ENCODE measurements at regions not wholly inside any gene's neighbourhood (a gene's known extent, or its start where the extent isn't known, plus 50 kb on each side); places are given as distances from the start of the nearest gene placed in this dataset.

- Histone ChIP-seq H4K20me1 (ENCODE audit: insufficient read depth, low read length, poor library complexity, severe bottlenecking) (no peaks in the 10 kb centered on the region), H3K4me2 (ENCODE audit: low read depth, low read length, poor library complexity, severe bottlenecking) (no peak overlapping the region), H3K36me3 (ENCODE audit: insufficient read depth, low read length) (no peaks in the 10 kb centered on the region), H3K4me1 (ENCODE audit: insufficient read depth, low read length, poor library complexity, severe bottlenecking) (no peaks in the 10 kb centered on the region), H3K9me3 (ENCODE audit: insufficient read depth, low read depth, low read length) (no peaks in the 10 kb centered on the region), H3K9me2 (replicated peaks; ENCODE audit: low read depth, low read length) (no peaks in the 10 kb centered on the region), H3K4me3 (ENCODE audit: low read length, poor library complexity, severe bottlenecking) (no peak overlapping the region), H3K79me2 (ENCODE audit: insufficient read depth, low read length) (no peaks in the 10 kb centered on the region), H3F3A (ENCODE audit: low read depth) (no peaks in the 10 kb centered on the region), H3K9ac (ENCODE audit: low read depth, low read length, poor library complexity, severe bottlenecking) (no peak overlapping the region), H2AFZ (ENCODE audit: low read length) (no peak overlapping the region), H3K27me3 (ENCODE audit: insufficient read depth, low read length, poor library complexity, severe bottlenecking) (no peaks in the 10 kb centered on the region)
- TF ChIP-seq EZH2phosphoT487 (IDR thresholded peaks at IDR 0.05; ENCODE audit: borderline replicate concordance) (no peak), CTCF (conservative IDR thresholded peaks at IDR 0.05; ENCODE audit: low read length) (no peak)
Measured at GRCh38 chr6:122052346-122052900, 347.0 kb upstream of the HSF2 start.

- H3K4me2 ChIP-seq (ENCODE audit: low read depth, low read length, poor library complexity, severe bottlenecking) = no peak overlapping the region
- no peak overlapping the region for H3K9ac ChIP-seq (ENCODE audit: low read depth, low read length, poor library complexity, severe bottlenecking)
- H3F3A ChIP-seq (ENCODE audit: low read depth) = no peaks in the 10 kb centered on the region
- no peak for TF ChIP-seq CTCF (conservative IDR thresholded peaks at IDR 0.05; ENCODE audit: low read length)
- H3K9me3 ChIP-seq (ENCODE audit: insufficient read depth, low read depth, low read length) = no peaks in the 10 kb centered on the region
- no peaks in the 10 kb centered on the region for H3K27me3 ChIP-seq (ENCODE audit: insufficient read depth, low read length, poor library complexity, severe bottlenecking)
- H3K4me1 ChIP-seq (ENCODE audit: insufficient read depth, low read length, poor library complexity, severe bottlenecking) = no peaks in the 10 kb centered on the region
- no peaks in the 10 kb centered on the region for H3K36me3 ChIP-seq (ENCODE audit: insufficient read depth, low read length)
- no peak overlapping the region for H3K4me3 ChIP-seq (ENCODE audit: low read length, poor library complexity, severe bottlenecking)
- H2AFZ ChIP-seq (ENCODE audit: low read length) = no peak overlapping the region
- H3K79me2 ChIP-seq (ENCODE audit: insufficient read depth, low read length) = no peaks in the 10 kb centered on the region
- no peaks in the 10 kb centered on the region for H3K9me2 ChIP-seq (replicated peaks; ENCODE audit: low read depth, low read length)
- H4K20me1 ChIP-seq (ENCODE audit: insufficient read depth, low read length, poor library complexity, severe bottlenecking) = no peaks in the 10 kb centered on the region
Measured at GRCh38 chr6:122059918-122060317, 339.5 kb upstream of the HSF2 start.

- TF ChIP-seq EZH2phosphoT487 (IDR thresholded peaks at IDR 0.05; ENCODE audit: borderline replicate concordance) (no peak), CTCF (conservative IDR thresholded peaks at IDR 0.05; ENCODE audit: low read length) (no peak)
- Histone ChIP-seq H3F3A (ENCODE audit: low read depth) (no peaks in the 10 kb centered on the region), H3K9me2 (replicated peaks; ENCODE audit: low read depth, low read length) (no peaks in the 10 kb centered on the region), H3K79me2 (ENCODE audit: insufficient read depth, low read length) (no peaks in the 10 kb centered on the region), H2AFZ (ENCODE audit: low read length) (no peak overlapping the region), H3K9ac (ENCODE audit: low read depth, low read length, poor library complexity, severe bottlenecking) (no peak overlapping the region), H3K4me3 (ENCODE audit: low read length, poor library complexity, severe bottlenecking) (no peak overlapping the region), H4K20me1 (ENCODE audit: insufficient read depth, low read length, poor library complexity, severe bottlenecking) (no peaks in the 10 kb centered on the region), H3K4me1 (ENCODE audit: insufficient read depth, low read length, poor library complexity, severe bottlenecking) (no peaks in the 10 kb centered on the region), H3K36me3 (ENCODE audit: insufficient read depth, low read length) (no peaks in the 10 kb centered on the region), H3K9me3 (ENCODE audit: insufficient read depth, low read depth, low read length) (no peaks in the 10 kb centered on the region), H3K27me3 (ENCODE audit: insufficient read depth, low read length, poor library complexity, severe bottlenecking) (no peaks in the 10 kb centered on the region), H3K4me2 (ENCODE audit: low read depth, low read length, poor library complexity, severe bottlenecking) (no peak overlapping the region)
Measured at GRCh38 chr6:122061855-122062254, 337.6 kb upstream of the HSF2 start.

Measured in Loucy (cell line).